ENCODE measurements at regions not wholly inside any gene's neighbourhood (a gene's known extent, or its start where the extent isn't known, plus 50 kb on each side); places are given as distances from the start of the nearest gene placed in this dataset.

DNA sequence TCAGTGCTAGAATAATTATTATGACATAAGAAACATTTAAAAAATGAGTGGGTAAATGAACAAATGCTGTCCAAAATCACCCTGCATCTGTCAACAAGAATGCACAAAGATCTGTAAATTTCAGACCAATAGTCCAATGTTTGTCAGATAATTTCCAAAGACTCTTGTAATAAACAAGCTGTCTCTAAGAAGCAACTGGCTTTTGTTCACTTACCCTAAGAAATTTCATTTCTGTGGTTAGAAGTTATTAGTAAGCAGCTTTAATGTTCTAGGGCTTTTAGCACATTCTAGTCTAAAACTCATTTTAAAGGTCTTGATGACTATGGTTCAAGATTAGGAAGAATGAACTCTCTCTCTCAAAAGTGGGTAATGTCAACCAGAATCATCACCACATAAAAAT lies 560.3 kb upstream of the SMIM31 start:
- H3K27me3 Mint-ChIP-seq: no peaks in the 10 kb centered on the region
- no peaks in the 10 kb centered on the region for H3K36me3 Mint-ChIP-seq
- no peak for ATAC-seq
- H3K27ac Mint-ChIP-seq: no peak overlapping the region
- H3K9me3 Mint-ChIP-seq: peaks cover 4% of the 10 kb centered on the region
- no peak overlapping the region for H3K4me3 Mint-ChIP-seq
- H3K4me1 Mint-ChIP-seq: no peaks in the 10 kb centered on the region

DNA sequence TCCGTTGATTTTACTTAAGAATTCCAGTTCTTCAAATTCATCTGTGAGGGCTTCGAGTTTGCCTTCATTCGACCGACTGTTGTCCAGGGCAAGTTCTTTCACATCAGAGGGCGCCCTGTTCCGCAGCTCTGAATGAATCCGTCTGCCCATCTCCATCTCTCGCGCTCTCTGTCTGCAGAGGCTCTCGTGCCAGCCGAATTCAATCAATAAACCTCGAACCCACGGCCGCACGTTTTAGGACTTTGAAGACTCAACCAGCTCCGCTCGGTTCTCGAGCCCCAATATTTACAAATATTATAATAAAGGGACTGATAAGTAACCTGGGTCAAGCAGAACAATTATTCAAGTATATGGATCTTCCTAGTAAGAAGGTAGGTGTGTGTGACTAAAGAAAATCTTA lies 556.4 kb upstream of the SMIM31 start:
- no peaks in the 10 kb centered on the region for H3K36me3 Mint-ChIP-seq
- H3K27me3 Mint-ChIP-seq: no peaks in the 10 kb centered on the region
- peaks cover 4% of the 10 kb centered on the region for H3K9me3 Mint-ChIP-seq
- H3K4me3 Mint-ChIP-seq: no peak overlapping the region
- H3K27ac Mint-ChIP-seq: no peak overlapping the region
- H3K4me1 Mint-ChIP-seq: no peaks in the 10 kb centered on the region
- no peak for ATAC-seq

DNA sequence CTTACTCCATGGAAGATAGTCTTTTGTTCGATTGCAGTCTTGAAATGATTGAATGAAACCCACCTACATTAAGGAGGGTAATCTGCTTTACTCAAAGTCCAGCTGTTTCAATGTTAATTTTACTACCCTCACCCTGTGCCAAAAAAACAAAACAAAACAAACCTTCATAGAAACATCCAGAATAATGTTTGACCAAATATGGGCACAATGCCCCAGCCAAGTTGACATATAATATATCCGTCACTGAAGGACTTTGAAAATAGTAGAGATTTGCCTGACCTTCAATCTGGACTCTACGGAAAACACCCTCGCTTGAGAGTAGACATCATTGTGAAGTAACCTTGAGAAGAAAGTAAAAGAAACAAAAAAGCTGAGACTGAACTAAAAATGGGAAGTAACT lies 550.5 kb upstream of the SMIM31 start:
- H3K27ac Mint-ChIP-seq: no peak overlapping the region
- ATAC-seq: no peak
- no peaks in the 10 kb centered on the region for H3K9me3 Mint-ChIP-seq
- H3K4me3 Mint-ChIP-seq: no peak overlapping the region
- H3K36me3 Mint-ChIP-seq: no peaks in the 10 kb centered on the region
- no peaks in the 10 kb centered on the region for H3K27me3 Mint-ChIP-seq
- no peaks in the 10 kb centered on the region for H3K4me1 Mint-ChIP-seq

DNA sequence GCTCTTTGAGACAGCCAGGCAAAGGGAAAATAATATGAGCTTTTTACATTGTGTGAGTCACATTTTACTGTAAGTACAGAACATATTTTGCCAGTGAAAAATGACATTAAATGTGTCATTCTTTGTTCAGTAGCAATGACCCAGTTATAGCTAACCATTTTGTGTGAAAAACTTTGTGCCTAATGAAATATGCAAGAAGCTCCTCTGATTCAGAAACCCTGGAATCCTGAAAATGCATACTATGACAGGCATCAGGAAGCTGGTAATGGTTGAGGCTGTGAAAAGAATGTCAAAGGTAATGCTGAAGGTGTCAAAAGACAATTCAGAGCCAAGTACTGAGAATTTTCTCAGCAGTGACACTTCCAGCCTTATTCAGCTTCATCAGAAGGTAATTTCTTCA lies 549.5 kb upstream of the SMIM31 start:
- no peak overlapping the region for H3K4me3 Mint-ChIP-seq
- ATAC-seq: no peak
- H3K36me3 Mint-ChIP-seq: no peaks in the 10 kb centered on the region
- H3K27me3 Mint-ChIP-seq: no peaks in the 10 kb centered on the region
- no peaks in the 10 kb centered on the region for H3K9me3 Mint-ChIP-seq
- H3K27ac Mint-ChIP-seq: no peak overlapping the region
- no peaks in the 10 kb centered on the region for H3K4me1 Mint-ChIP-seq

DNA sequence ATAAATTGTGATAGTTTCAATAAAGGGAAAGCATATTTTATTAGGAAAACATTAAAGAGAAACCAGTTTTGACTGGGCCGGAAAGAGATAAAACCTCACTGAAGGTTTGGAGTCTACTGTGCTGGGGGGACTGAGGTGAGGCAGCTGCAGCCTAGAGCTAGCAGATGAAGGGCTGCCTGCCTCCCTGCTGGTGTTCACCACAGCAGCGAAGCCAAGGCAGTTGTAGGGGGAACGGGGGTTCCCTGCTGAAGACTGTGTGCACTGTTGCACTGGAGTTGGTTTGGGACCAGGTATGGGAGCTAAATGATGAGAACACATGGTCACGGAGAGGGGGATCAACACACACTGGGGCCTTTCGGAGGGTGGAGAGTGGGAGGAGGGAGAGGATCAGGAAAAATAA lies 546.5 kb upstream of the SMIM31 start:
- no peaks in the 10 kb centered on the region for H3K27me3 Mint-ChIP-seq
- no peak overlapping the region for H3K27ac Mint-ChIP-seq
- ATAC-seq: peak; percentile 48
- no peaks in the 10 kb centered on the region for H3K36me3 Mint-ChIP-seq
- no peak overlapping the region for H3K4me3 Mint-ChIP-seq
- no peaks in the 10 kb centered on the region for H3K9me3 Mint-ChIP-seq
- H3K4me1 Mint-ChIP-seq: no peaks in the 10 kb centered on the region

DNA sequence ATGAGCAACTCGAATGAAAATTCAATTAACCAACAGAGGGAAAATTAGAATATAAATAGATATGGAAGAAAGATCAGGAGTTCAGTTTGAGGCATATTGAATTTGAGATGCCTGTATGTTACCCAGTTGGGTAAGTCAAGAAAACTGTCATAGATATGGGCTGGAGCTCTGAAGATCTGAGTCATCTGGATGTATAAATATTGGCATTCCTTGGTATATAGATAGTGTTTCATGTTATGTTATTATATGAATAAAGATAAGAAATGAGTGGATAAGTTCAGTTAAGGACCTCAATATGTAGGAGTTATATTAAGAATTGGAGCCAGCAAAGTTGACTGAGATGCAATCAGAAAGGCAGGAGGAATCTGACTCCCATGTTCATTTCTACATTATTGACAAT lies 543.6 kb upstream of the SMIM31 start:
- Mint-ChIP-seq H3K4me1 (no peaks in the 10 kb centered on the region), H3K36me3 (no peaks in the 10 kb centered on the region), H3K27ac (no peak overlapping the region), H3K27me3 (no peaks in the 10 kb centered on the region), H3K9me3 (peaks cover 3% of the 10 kb centered on the region), H3K4me3 (no peak overlapping the region)
- no peak for ATAC-seq

DNA sequence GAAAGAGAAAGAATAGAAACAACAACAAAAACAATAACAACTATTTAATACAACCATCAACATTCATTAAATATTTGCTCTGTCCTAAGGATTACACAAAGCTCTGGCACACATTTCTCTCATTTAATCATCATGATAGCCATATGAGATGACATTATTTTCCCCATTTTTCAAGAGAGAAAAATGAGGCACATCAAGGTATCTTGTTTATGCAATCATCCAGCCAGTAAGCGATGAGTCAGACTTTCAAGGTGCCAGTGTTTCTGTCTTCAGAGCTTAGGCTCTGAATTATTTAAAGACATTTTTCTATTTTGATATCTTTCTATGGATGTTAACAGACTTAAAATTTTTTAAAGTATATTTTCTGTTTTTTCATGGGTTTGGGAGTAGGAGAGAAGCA lies 541.8 kb upstream of the SMIM31 start:
- Mint-ChIP-seq H3K27ac (no peak overlapping the region), H3K9me3 (peaks cover 4% of the 10 kb centered on the region), H3K36me3 (no peaks in the 10 kb centered on the region), H3K4me3 (no peak overlapping the region), H3K4me1 (no peaks in the 10 kb centered on the region), H3K27me3 (no peaks in the 10 kb centered on the region)
- ATAC-seq: no peak

DNA sequence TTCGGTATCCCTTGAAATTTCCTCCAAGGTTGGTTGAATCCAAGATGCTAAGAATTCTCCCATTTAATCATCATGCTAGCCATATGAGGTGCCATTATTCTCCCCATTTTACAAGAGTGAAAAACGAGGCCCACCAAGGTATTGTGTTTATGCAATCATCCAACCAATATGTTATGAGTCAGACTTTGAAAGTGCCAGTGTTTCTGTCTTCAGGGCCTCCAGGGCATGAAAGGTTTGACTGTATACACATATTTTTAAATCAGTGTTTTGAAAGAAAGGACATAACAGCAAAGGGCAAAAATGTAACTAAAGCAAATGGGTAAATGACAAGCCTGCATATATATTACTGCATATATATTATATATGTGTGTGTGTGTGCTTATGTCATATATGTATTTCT lies 541.2 kb upstream of the SMIM31 start:
- Mint-ChIP-seq H3K36me3 (no peaks in the 10 kb centered on the region), H3K9me3 (peaks cover 4% of the 10 kb centered on the region), H3K4me3 (no peak overlapping the region), H3K4me1 (no peaks in the 10 kb centered on the region), H3K27me3 (no peaks in the 10 kb centered on the region), H3K27ac (no peak overlapping the region)
- ATAC-seq: no peak

DNA sequence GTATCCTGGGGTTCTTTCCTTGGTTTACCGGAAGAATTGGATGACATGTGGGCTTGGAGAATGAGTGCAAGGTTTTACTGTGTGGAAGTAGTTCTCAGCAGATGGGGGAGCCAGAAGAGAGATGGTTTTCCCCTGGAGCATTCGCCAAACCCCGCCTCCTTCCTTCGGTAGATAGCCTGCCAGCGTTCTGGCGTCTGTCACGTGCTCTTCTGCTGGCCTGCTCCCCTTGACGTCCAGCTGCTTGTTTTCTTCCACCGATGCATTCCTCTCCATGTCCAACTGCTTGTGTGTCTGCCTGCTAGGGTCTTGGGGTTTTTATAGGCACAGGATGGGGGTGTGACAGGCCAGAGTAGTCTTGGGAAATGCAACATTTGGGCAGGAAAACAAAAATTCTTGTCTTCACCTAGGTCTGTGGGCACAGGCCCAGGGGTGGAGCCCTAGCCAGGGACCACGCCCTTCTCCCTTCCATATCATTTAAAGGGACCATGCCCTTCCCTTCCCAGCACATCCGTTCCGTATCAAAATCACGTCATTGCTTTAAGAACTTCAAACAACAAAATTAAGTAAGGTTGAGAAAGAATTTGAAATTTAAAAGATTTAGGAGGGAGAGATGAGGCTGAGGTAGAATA lies 538.7 kb upstream of the SMIM31 start:
- Mint-ChIP-seq H3K27ac (no peak overlapping the region), H3K4me3 (no peak overlapping the region), H3K9me3 (peaks cover 8% of the 10 kb centered on the region), H3K36me3 (no peaks in the 10 kb centered on the region), H3K4me1 (no peaks in the 10 kb centered on the region), H3K27me3 (no peaks in the 10 kb centered on the region)
- ATAC-seq: no peak

DNA sequence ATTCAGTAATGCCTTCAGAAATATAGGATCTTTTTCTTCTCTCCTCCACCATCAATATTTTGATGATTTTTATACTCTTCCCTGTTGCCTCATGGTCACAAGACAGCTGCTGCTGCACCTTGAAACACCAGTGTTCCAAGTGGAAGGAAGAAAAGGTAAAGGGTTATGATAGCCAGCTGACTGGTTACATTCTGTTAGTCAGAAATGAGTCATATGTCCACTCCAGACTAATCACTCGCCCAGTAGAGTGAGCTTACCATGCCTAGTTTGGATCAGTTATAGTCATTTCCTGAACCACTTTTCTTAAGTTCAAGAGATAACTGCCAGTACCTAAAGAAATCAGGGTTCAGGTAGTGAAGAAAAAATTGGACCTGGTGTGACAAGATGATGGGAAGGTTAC lies 532.3 kb upstream of the SMIM31 start:
- no peak overlapping the region for H3K4me3 Mint-ChIP-seq
- H3K36me3 Mint-ChIP-seq: no peaks in the 10 kb centered on the region
- no peak overlapping the region for H3K27ac Mint-ChIP-seq
- ATAC-seq: no peak
- no peaks in the 10 kb centered on the region for H3K27me3 Mint-ChIP-seq
- peaks cover 4% of the 10 kb centered on the region for H3K9me3 Mint-ChIP-seq
- H3K4me1 Mint-ChIP-seq: no peaks in the 10 kb centered on the region

DNA sequence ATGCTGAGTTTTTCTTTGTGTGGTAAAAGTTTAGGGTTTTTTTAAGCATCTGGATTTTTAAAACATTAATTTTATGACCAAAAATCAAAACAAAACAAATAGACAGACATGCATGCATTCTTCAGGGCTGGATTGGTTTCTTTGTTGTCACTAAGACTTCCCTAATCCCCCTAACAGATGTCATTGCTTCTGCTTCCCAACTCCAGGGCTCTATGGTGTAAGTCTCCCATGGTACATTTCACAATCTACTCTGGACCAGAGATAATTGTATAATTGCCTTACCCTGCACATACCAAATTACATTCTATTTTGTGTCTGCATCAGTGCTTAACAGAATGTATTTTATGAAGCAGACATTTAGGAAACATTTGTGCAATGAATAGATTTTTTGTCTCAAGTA lies 529.1 kb upstream of the SMIM31 start:
- ATAC-seq: no peak
- no peak overlapping the region for H3K4me3 Mint-ChIP-seq
- H3K27ac Mint-ChIP-seq: no peak overlapping the region
- no peaks in the 10 kb centered on the region for H3K4me1 Mint-ChIP-seq
- H3K9me3 Mint-ChIP-seq: no peaks in the 10 kb centered on the region
- no peaks in the 10 kb centered on the region for H3K27me3 Mint-ChIP-seq
- H3K36me3 Mint-ChIP-seq: no peaks in the 10 kb centered on the region

DNA sequence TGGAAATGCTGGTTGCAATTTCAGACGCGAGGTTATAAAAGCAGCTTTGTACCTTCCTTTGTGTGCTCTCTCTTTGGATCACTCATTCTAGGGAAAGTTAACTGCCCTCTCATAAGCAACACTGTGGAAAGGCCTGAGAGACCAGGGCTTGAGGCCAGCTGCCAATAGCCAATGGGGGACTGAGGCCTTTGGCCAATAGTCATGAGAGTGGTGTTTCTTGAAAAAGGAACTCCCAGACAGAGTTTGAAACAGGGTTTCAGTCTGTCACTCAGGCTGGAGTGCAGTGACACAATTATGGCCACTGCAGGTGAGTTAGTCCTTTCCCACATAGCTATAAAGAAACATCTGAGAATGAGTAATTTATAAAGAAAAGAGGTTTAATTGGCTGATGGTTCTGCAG lies 524.7 kb upstream of the SMIM31 start:
- no peaks in the 10 kb centered on the region for H3K27me3 Mint-ChIP-seq
- no peak for ATAC-seq
- H3K9me3 Mint-ChIP-seq: no peaks in the 10 kb centered on the region
- H3K4me1 Mint-ChIP-seq: no peaks in the 10 kb centered on the region
- no peak overlapping the region for H3K27ac Mint-ChIP-seq
- no peak overlapping the region for H3K4me3 Mint-ChIP-seq
- H3K36me3 Mint-ChIP-seq: no peaks in the 10 kb centered on the region

DNA sequence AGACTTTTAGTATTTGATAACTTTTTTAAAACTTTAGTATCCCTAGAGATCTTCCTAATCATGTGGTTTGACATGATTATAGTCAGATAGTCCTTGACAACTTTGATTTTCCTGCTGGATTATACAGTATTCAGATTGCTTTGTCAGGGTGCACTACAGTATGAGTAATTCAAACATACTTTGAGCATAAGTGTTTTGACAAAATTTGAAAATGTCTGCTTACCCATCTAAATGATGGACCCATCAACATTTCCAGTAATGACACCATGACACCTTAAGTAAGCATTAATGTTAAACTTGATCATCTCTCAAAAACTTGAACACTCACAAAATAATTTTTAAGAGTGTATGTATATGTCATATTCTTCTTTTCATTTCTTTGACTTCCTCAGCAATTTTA lies 514.5 kb upstream of the SMIM31 start:
- ATAC-seq: no peak
- no peaks in the 10 kb centered on the region for H3K4me1 Mint-ChIP-seq
- peaks cover 2% of the 10 kb centered on the region for H3K9me3 Mint-ChIP-seq
- no peaks in the 10 kb centered on the region for H3K27me3 Mint-ChIP-seq
- no peaks in the 10 kb centered on the region for H3K36me3 Mint-ChIP-seq
- H3K27ac Mint-ChIP-seq: no peak overlapping the region
- no peak overlapping the region for H3K4me3 Mint-ChIP-seq

DNA sequence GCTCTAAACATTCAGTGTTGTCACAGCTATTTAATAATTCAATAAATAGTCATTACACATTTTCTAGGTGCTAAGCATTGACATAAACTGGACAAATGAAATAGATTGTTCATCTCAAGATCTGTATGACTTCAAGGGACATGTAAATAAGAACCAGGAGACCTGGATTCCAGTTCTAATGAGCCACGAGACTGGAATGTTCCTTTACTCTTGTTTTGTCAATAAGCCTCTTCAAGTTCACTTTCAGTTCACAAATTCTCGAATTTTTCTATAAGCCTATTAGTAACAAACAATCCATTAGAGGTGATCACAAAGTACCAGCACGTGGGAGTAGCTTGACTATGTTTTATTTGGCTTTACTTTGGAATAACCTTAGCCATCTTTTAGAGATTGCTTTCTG lies 514.0 kb upstream of the SMIM31 start:
- H3K4me1 Mint-ChIP-seq: no peaks in the 10 kb centered on the region
- H3K27ac Mint-ChIP-seq: no peak overlapping the region
- no peak for ATAC-seq
- peaks cover 2% of the 10 kb centered on the region for H3K9me3 Mint-ChIP-seq
- H3K4me3 Mint-ChIP-seq: no peak overlapping the region
- H3K27me3 Mint-ChIP-seq: no peaks in the 10 kb centered on the region
- H3K36me3 Mint-ChIP-seq: no peaks in the 10 kb centered on the region

DNA sequence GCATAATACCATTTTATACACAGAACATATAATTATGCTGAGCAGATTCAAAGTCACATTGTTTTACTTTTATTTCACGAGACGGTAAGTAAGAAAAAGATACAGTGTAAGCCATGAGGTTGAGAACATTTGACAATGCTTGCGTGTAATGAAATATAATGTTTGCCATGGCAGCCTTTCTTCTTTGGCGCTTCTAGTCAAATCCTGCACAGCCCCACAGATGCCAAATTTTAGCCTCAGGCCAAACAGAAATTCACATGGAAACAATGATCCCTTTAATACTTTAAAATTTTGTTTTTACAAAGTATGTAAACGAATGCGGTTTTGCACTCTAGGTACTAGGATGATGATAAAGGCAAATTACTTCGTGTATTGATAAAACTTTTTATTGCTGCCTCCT lies 502.7 kb upstream of the SMIM31 start:
- ATAC-seq: no peak
- no peaks in the 10 kb centered on the region for H3K27me3 Mint-ChIP-seq
- no peaks in the 10 kb centered on the region for H3K9me3 Mint-ChIP-seq
- H3K27ac Mint-ChIP-seq: no peak overlapping the region
- H3K4me1 Mint-ChIP-seq: no peaks in the 10 kb centered on the region
- H3K4me3 Mint-ChIP-seq: no peak overlapping the region
- no peaks in the 10 kb centered on the region for H3K36me3 Mint-ChIP-seq

DNA sequence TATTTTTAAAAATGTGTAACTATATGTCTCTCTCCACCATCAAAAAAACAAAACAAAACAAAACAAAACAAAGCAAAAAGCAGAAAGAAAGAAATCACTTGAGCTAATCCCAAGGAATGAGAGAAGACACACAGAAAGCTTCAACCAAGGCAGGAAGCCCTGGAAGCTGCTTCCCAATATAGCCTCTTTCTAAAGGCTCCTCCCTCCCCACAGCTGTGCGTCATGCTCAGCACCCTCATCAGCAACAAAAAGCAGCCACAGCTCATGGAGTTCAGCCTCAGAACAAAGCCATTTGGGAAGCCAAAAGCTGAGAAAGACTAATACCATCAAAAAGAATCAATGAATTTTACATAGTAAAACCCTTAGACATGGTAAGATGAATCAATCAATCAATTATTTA lies 501.6 kb upstream of the SMIM31 start:
- H3K36me3 Mint-ChIP-seq: no peaks in the 10 kb centered on the region
- no peaks in the 10 kb centered on the region for H3K9me3 Mint-ChIP-seq
- no peak overlapping the region for H3K27ac Mint-ChIP-seq
- ATAC-seq: no peak
- H3K27me3 Mint-ChIP-seq: no peaks in the 10 kb centered on the region
- H3K4me1 Mint-ChIP-seq: no peaks in the 10 kb centered on the region
- no peak overlapping the region for H3K4me3 Mint-ChIP-seq

DNA sequence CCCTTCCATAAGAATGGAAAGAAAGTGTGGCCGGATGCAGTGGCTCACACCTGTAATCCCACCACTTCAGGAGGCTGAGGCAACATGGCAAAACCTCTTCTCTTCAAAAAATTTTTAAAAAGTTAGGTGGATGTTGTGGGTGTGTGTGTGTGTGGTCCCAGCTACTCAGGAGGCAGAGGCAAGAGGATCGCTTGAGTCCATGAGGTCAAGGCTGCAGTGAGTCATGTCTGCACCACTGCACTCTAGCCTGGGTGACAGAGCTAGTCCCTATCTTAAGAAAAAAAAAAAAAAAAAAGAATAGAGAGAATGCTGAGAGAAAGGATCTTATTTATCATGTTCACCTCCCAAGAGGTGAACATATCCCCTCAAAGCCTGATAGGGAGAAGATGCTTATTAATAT lies 492.1 kb upstream of the SMIM31 start:
- Mint-ChIP-seq H3K36me3 (no peaks in the 10 kb centered on the region), H3K9me3 (no peaks in the 10 kb centered on the region), H3K27me3 (no peaks in the 10 kb centered on the region), H3K4me3 (no peak overlapping the region), H3K27ac (no peak overlapping the region), H3K4me1 (no peaks in the 10 kb centered on the region)
- no peak for ATAC-seq

All from stimulated activated memory B cell treated with anti-CD40 and anti-IgM and Interleukin-4, amounts not matched to agents 10 μg/mL and 1 μg/mL and 100 μg/mL, for 72 hours (primary cell).